GM18858 (cell line): ENCODE measurements at regions not wholly inside any gene's neighbourhood (a gene's known extent, or its start where the extent isn't known, plus 50 kb on each side); places are given as distances from the start of the nearest gene placed in this dataset.

Experiments used
- ATAC-seq: cut with Tn5 transposase; IDR thresholded peaks from one replicate; pipeline ENCODE4 v1.9.1; 2021; ENCODE audit not compliant: unreplicated experiment

DNA sequence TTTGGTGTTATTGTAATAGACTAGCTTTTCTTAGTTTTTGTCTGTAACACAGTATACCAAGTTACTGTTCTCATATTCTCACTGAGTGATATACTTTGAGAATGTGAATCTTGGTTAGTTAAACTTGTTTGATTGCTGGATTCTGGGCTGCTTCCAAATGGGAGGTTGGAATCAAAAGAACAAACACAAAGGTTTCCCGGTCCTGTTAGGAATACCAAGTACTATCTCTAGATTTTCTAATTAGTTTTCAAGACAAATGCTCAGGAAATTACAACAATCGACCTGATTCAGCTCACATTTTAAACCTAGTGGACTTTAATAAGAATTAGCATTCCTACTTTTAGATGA, 244.3 kb downstream of the CSNK1G3 start:
- no peak for ATAC-seq

DNA sequence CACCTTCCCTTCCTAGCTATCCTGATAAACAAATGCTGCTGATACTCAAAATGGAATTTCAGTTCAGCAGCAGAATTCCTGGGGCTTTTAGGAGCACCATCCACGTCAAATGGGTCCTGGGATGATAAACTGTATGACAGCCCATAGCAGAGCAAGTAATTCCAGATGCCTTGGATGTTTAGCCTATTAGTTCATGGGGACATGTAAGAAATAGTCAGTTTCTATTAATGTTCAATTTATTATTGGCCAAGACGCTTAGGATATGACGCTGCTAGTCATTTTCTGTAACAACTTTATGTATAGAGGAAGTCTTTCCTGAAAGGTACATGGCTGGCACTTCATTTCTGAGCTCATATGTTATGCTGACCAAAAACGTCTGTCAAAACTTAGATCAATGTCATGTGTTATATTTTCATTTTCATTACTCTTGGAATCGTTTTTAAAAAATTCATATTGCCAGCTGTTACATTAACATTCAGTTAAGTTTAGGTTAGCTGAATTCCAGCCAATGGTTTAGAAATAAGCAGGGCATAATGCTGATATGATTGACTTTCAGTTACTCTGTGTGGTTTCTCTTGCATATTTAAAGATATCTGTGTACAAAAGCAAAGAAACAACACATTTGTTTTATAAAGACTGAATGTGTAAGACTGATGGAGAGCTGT, 243.8 kb downstream of the CSNK1G3 start:
- no peak for ATAC-seq

GRCh38 chr5:123754908-123755307, 242.9 kb downstream of the CSNK1G3 start:
- no peak for ATAC-seq

DNA sequence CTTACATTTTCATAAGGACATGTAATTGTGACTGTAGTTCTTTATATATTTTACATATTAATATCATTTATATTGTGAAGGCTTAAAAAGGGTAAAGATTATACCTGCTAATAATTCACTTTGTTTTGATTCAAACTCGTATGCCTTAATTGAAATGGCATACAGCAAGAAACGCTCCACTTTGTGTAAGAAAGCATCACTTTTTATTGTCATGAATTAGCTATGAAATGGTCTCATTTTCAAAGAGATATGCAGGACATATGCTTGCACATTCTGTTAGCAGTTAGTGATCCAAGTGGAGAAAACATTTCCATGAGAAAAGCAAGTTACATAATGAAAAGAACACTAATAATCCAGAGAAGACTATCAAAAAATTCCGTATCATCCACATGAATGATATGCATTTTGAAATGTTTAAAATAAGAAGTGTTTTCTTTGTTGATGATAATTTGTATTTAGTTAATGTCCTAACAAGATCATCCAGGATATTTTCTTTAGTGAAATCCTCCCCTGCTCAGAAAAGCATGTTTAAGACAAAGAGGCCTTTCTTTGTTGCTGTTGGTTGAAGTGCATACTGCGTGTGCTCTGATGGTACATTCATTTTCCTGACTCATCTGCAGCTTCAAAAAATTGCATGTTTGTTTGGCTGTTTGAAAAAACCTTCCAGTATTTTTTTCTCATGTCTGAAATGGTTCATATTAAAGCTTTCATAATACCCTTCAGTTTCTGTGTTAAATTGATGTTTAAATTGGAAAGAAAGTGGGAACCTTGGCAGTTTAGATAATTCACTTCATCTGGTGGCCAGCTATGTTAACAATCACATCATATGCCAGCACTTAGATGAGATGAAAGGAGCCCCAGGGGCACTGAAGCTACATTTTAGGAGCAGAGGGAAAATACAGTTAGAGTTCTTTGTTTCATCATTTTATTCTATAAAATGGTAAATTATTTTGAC, 242.2 kb downstream of the CSNK1G3 start:
- no peak for ATAC-seq

- no peak for ATAC-seq
Measured at GRCh38 chr5:123753180-123753936, 241.4 kb downstream of the CSNK1G3 start.

GRCh38 chr5:123752552-123753179, 240.7 kb downstream of the CSNK1G3 start:
- ATAC-seq: no peak

DNA sequence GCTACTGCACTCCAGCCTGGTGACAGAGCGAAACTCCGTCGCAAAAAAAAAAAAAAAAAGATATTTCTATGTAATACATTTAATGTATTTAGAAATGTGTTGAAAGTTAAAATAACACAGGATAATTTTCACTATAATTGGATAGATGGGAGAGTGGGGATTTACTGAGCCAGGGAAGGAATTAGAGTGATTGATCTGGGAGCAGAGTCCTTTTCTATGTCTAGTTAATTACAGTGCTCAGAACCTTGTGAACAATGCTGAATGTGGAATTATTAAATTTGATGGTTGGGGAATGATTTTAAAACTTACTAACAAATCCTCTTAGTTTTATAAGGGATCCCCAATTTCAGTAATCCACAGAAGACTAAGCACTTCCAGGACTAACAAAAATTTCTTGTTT, 239.7 kb downstream of the CSNK1G3 start:
- no peak for ATAC-seq

GRCh38 chr5:123748239-123748638, 236.3 kb downstream of the CSNK1G3 start:
- no peak for ATAC-seq

DNA sequence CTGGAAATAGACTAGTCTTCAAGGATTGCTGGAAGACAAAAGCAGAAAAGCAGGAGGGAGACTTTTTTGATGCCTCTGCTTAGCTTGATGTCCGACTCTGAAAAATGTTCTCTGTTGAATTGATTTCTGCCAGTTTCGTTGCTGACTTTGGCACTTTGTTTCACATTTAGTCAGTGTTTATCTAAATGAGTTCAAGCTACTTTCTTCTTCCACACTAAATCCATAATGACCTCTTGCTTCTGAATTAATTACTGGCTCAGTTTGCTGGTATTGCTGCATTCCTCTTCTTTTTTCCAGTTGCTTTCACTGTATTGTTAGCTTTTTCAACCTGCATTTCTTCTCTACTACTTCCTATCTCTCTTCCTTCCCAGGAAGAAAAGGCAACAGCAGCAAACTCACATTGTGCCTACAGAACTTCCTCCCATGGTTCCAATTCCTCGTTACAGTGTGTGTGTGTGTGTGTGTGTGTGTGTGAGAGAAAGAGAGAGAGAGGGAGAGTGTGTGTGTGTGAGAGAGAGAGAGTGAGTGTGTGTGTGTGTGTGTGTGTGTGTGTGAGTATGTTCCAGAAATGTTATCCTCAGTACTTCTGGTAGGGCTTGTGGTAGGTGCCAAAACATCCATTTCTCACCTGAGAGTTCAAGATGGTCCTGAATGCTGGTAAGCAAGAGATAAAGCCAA, 234.8 kb downstream of the CSNK1G3 start:
- ATAC-seq: no peak

DNA sequence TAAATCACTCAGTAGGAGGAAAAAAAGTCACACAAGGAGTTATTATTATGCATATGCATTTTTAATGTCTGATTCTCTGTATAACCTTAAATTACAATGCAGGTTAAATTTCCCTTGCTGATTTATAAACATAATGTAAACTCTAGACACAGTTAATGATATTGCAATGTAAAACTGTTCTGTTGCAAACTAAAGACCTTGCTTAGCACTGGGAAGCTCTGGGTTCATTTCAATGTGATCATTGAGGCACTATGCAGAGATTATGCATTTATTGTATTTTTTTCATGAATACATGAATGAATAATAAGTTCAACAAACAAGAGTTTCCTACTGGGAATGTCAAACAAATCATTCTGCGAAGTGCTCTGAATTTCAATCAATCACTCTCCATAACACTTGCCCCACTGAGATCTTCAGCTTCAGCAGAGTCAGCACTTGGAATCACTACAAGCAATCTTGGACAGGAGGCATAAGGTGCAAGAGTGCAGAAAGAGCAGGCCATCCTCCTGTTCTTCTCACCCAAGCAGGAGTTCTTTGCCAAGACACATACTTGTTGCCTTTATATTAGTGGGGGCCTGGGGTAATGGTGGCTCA, 232.1 kb downstream of the CSNK1G3 start:
- ATAC-seq: no peak

- ATAC-seq: no peak
Measured at GRCh38 chr5:123735384-123735783, 223.4 kb downstream of the CSNK1G3 start.

GRCh38 chr5:123732257-123732656, 220.3 kb downstream of the CSNK1G3 start:
- ATAC-seq: no peak

- no peak for ATAC-seq
Measured at GRCh38 chr5:123722451-123722850, 210.5 kb downstream of the CSNK1G3 start.

- ATAC-seq: no peak
Measured at GRCh38 chr5:123721675-123722276, 209.8 kb downstream of the CSNK1G3 start.

DNA sequence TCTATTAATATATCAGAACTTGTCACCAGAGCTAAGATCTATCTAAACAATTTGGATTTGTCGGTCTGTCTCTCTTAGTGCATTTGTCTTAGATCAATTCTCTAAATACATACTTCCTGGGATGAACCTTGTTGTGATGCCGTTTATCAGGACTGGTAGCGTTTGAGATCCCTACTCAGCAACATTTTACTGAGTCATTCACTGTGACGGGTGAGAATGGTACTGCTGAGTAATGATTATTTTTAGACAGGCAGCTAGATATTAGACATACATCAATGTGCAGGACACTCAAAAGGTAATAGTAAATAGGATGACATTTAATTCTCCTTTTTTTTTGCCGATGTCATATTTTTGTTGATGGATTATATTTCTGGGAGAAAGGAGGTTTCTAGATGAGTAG, 209.0 kb downstream of the CSNK1G3 start:
- no peak for ATAC-seq

- ATAC-seq: no peak
Measured at GRCh38 chr5:123720339-123720738, 208.4 kb downstream of the CSNK1G3 start.

DNA sequence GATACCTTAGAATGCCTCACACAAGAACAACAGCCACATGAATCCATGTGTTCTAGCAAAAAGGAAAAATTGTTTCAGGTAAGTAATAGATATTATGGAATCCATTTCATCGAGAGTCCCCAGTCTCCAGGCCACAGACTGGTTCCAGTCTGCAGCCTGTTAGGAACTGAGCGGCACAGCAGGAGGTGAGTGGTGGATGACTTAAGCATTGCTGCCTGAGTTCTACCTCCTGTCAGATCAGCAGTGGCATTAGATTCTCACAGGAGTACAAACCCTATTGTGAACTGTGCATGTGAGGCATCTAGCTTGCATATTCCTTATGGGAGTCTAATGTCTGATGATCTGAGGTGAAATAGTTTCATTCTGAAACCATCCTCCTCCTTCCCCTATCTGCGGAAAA, 207.0 kb downstream of the CSNK1G3 start:
- ATAC-seq: no peak

- no peak for ATAC-seq
Measured at GRCh38 chr5:123718238-123718637, 206.3 kb downstream of the CSNK1G3 start.

DNA sequence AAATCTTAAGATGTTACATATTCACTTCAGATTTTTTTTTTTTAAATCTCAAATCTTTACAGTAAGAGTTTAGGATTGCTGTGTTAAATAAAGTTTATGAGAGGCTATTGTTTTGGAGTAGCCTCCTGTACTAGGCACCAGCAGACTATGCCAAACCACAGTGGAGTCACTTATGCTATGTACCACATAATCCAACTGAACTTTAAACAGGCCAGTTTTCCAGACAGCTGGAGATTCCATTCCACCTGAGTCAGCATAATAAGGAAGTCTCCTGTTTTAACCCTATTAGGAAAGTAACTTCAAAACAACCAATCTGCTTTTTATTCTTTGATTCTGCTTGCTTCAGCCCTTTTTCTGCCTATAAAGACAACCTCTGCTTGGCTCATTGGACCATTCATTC, 205.2 kb downstream of the CSNK1G3 start:
- no peak for ATAC-seq

GRCh38 chr5:123710031-123710430, 198.1 kb downstream of the CSNK1G3 start:
- no peak for ATAC-seq
